ENCODE measurements at regions not wholly inside any gene's neighbourhood (a gene's known extent, or its start where the extent isn't known, plus 50 kb on each side); places are given as distances from the start of the nearest gene placed in this dataset.

DNA sequence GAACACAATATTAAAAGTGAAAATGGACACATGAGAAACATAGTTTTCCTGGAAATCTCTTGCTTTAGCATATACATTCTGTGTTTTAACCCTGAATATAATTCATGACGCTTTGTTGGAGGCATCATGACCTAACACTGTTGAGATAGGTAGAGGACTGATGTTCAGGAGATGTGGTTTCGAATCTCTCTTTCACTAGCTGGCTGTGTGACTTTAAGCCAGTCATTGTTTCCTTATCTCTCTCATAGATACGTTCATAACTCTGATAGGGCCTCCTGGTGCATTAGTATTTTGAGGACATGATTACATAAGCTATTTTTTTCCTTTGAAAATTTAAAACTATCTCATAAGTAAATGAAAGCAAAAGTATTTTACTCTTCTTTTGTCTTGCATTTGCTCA is 179.0 kb upstream of the DTNA start:
- TF ChIP-seq, protein P1, sequence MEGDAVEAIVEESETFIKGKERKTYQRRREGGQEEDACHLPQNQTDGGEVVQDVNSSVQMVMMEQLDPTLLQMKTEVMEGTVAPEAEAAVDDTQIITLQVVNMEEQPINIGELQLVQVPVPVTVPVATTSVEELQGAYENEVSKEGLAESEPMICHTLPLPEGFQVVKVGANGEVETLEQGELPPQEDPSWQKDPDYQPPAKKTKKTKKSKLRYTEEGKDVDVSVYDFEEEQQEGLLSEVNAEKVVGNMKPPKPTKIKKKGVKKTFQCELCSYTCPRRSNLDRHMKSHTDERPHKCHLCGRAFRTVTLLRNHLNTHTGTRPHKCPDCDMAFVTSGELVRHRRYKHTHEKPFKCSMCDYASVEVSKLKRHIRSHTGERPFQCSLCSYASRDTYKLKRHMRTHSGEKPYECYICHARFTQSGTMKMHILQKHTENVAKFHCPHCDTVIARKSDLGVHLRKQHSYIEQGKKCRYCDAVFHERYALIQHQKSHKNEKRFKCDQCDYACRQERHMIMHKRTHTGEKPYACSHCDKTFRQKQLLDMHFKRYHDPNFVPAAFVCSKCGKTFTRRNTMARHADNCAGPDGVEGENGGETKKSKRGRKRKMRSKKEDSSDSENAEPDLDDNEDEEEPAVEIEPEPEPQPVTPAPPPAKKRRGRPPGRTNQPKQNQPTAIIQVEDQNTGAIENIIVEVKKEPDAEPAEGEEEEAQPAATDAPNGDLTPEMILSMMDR (IDR thresholded peaks at IDR 0.05): no peak
- TF ChIP-seq POLR2A (IDR thresholded peaks at IDR 0.05): no peak
